ENCODE measurements at regions not wholly inside any gene's neighbourhood (a gene's known extent, or its start where the extent isn't known, plus 50 kb on each side); places are given as distances from the start of the nearest gene placed in this dataset.

DNA sequence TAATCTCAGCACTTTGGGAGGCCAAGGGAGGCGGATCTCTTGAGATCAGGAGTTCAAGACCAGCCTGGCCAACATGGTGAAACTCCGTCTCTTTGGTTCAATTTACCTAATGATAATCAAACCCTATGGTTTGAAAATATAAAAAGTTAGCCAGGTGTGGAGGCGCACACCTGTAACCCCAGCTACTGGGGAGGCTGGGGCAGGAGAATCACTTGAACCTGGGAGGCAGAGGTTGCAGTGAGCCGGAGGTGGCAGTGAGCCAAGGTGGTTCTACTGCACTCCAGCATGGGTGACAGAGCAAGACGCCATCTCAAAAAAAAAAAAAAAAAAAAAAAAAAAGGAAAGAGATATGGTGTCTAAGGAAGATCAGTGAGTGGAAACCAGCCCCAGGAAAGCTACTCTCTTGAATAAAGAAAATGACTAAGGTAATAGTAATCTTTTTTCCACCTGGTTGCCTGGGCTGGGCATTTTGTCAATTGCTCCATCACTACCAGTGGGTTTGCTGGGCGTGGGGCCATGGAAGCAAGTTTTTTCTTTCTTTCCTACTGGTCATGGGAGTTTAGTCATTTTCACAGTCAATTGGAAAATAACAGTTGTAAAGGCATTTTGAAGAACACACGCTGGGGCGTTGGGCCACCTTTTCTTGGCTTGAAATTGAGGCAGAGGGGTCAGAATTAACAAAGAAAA, 387.6 kb upstream of the RGMA start:
- no peaks in the 10 kb centered on the region for H3K27me3 ChIP-seq
- TF ChIP-seq POLR2A (IDR thresholded peaks at IDR 0.05) (no peak), EP300 (IDR thresholded peaks at IDR 0.05) (no peak)
- TF ChIP-seq, protein P1, sequence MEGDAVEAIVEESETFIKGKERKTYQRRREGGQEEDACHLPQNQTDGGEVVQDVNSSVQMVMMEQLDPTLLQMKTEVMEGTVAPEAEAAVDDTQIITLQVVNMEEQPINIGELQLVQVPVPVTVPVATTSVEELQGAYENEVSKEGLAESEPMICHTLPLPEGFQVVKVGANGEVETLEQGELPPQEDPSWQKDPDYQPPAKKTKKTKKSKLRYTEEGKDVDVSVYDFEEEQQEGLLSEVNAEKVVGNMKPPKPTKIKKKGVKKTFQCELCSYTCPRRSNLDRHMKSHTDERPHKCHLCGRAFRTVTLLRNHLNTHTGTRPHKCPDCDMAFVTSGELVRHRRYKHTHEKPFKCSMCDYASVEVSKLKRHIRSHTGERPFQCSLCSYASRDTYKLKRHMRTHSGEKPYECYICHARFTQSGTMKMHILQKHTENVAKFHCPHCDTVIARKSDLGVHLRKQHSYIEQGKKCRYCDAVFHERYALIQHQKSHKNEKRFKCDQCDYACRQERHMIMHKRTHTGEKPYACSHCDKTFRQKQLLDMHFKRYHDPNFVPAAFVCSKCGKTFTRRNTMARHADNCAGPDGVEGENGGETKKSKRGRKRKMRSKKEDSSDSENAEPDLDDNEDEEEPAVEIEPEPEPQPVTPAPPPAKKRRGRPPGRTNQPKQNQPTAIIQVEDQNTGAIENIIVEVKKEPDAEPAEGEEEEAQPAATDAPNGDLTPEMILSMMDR (IDR thresholded peaks at IDR 0.05) = no peak
- no peak overlapping the region for H3K4me3 ChIP-seq
- no peak for DNase-seq (ENCODE audit: low spot score in 2 of 2)
- H3K9me3 ChIP-seq = no peaks in the 10 kb centered on the region
- no peak overlapping the region for H3K27ac ChIP-seq
- 84 to 89% methylated on average over 8 of the region's 8 CpGs for WGBS, 2 donors
- peaks cover 0 to 16% (median 0%) of the 10 kb centered on the region in 4 donors for H3K4me1 ChIP-seq
- no peaks in the 10 kb centered on the region for H3K36me3 ChIP-seq

DNA sequence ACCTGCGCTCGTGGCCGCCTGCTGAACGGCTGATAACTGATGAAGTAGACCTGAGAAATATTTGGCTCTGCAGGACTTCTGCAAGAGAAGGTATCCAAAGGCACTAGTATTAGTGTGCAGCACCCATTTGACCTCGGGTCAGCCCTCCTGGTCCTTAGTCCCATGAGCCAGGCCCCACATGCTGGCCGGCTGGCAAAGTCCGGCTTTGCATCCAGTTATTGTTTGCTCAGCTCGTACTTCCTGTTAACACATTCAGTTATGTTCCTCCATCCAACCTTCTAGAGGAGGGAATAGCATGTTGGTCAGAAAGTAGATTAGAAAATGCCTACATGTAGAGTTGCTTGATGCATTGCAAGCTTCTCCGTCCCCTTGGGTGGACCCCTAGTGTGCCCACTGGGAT, 385.7 kb upstream of the RGMA start:
- no peaks in the 10 kb centered on the region for H3K27me3 ChIP-seq
- H3K27ac ChIP-seq = no peak overlapping the region
- peaks cover 0 to 7% (median 0%) of the 10 kb centered on the region in 4 donors for H3K4me1 ChIP-seq
- no peaks in the 10 kb centered on the region for H3K9me3 ChIP-seq
- no peak overlapping the region for H3K4me3 ChIP-seq
- 72 to 77% methylated on average over 9 of the region's 9 CpGs for WGBS, 2 donors
- TF ChIP-seq EP300 (IDR thresholded peaks at IDR 0.05) (no peak), POLR2A (IDR thresholded peaks at IDR 0.05) (no peak)
- TF ChIP-seq, protein P1 (IDR thresholded peaks at IDR 0.05) = no peak
- no peak for DNase-seq (ENCODE audit: low spot score in 2 of 2)
- no peaks in the 10 kb centered on the region for H3K36me3 ChIP-seq

DNA sequence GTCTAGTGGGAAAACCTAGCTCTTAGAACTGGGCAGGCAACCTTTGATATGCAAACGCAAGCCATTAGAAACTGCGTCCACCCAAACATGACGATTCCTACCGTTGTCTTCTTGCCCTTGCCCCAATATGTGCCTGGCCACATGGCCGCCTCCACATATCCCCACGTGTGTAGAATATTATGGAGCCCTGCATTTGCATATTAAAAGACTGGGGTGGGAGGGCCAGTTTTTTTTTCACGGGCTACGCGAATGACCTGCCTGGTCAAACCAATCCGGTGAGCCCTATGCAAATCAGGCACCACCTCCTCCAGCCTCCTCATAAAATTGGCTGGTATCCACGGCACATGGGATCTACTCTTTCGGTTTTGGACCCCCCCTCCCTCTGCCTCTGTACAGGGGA, 381.0 kb upstream of the RGMA start:
- TF ChIP-seq, protein P1 (IDR thresholded peaks at IDR 0.05) = no peak
- no peak for TF ChIP-seq EP300 (IDR thresholded peaks at IDR 0.05)
- TF ChIP-seq POLR2A (IDR thresholded peaks at IDR 0.05) = no peak
- no peaks in the 10 kb centered on the region for H3K27me3 ChIP-seq
- no peaks in the 10 kb centered on the region for H3K9me3 ChIP-seq
- H3K4me1 ChIP-seq = no peaks in the 10 kb centered on the region
- 82 to 83% methylated on average over 12 of the region's 12 CpGs for WGBS, 2 donors
- DNase-seq (ENCODE audit: low spot score in 2 of 2) = no peak
- H3K4me3 ChIP-seq = no peak overlapping the region
- H3K36me3 ChIP-seq = no peaks in the 10 kb centered on the region
- H3K27ac ChIP-seq = no peak overlapping the region

DNA sequence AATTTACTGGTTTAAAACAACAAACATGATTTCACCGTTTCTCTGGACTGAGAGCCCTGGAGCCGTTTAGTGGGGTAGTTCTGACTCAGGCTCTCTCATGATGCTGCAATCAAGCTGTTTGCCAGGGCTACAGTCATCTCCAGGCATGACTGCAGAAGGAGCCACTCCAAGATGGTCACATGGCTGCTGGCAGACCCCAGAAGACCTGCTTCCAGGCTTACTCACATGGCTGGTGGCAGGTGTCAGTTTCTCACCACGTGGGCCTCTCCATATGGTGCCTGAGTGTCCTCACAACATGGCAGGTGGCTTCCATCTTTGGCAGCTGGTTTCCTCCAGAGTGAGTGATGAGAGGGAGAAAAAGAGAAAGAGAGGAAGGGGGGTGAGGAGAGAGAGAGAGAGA, 378.3 kb upstream of the RGMA start:
- H3K4me3 ChIP-seq = no peak overlapping the region
- H3K9me3 ChIP-seq = no peaks in the 10 kb centered on the region
- WGBS, 2 donors = 30 to 33% methylated on average over 3 of the region's 3 CpGs
- H3K27ac ChIP-seq = no peak overlapping the region
- TF ChIP-seq POLR2A (IDR thresholded peaks at IDR 0.05) (no peak), EP300 (IDR thresholded peaks at IDR 0.05) (peak in 1 of 2 donors; percentile 57)
- TF ChIP-seq, protein P1 (IDR thresholded peaks at IDR 0.05) = no peak
- no peaks in the 10 kb centered on the region for H3K27me3 ChIP-seq
- H3K4me1 ChIP-seq = no peaks in the 10 kb centered on the region
- no peaks in the 10 kb centered on the region for H3K36me3 ChIP-seq
- peak; percentile 41 to 69 for DNase-seq (ENCODE audit: low spot score in 2 of 2)

DNA sequence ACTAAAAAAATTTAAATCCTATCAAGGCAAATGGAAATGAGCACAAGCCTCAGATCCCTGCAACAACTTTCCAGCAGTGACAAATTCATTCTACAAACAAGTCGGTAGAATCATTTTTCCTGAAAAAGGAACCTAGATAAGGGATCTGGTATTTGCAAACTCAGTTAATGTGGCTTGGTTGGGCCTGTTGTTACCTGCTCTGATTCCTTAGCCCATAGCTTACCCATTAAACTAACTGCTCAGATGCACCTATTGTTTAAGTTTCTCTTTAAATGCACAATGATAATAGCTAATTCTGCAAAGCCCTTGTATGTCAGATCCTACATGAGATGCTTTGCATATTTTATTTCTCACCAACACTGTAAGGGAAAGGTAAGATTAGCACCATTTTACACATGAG, 377.4 kb upstream of the RGMA start:
- TF ChIP-seq EP300 (IDR thresholded peaks at IDR 0.05) (no peak), POLR2A (IDR thresholded peaks at IDR 0.05) (no peak)
- TF ChIP-seq, protein P1 (IDR thresholded peaks at IDR 0.05) = no peak
- no peak overlapping the region for H3K27ac ChIP-seq
- no peaks in the 10 kb centered on the region for H3K27me3 ChIP-seq
- H3K36me3 ChIP-seq = no peaks in the 10 kb centered on the region
- DNase-seq (ENCODE audit: low spot score in 2 of 2) = no peak
- no peak overlapping the region for H3K4me3 ChIP-seq
- 78 to 97% methylated on average over 1 of the region's 1 CpG for WGBS, 2 donors
- H3K4me1 ChIP-seq = no peaks in the 10 kb centered on the region
- no peaks in the 10 kb centered on the region for H3K9me3 ChIP-seq

Data from tibial nerve (tissue), 4 donors.